H9 (cell line): ENCODE measurements at regions not wholly inside any gene's neighbourhood (a gene's known extent, or its start where the extent isn't known, plus 50 kb on each side); places are given as distances from the start of the nearest gene placed in this dataset.

Experiments
- DNase-seq: peaks from one replicate; pipeline ENCODE4 v3.0.0-alpha.2; 2017
- H2AFZ ChIP-seq: one replicate; pipeline ENCODE4 v1.6.1; 2013; ENCODE audit warnings: mild to moderate bottlenecking, low read length, control low read depth, moderate library complexity
- H2AK5ac ChIP-seq: 2 replicates; pipeline ENCODE4 v1.6.1; 2013; ENCODE audit warnings: low read length, control low read depth, mixed read lengths; ENCODE audit not compliant: insufficient read length
- H2BK120ac ChIP-seq: one replicate; pipeline ENCODE4 v1.6.1; 2013; ENCODE audit warnings: low read depth, mild to moderate bottlenecking, low read length, control low read depth, inconsistent platforms; ENCODE audit not compliant: poor library complexity, severe bottlenecking
- H2BK12ac ChIP-seq: 2 replicates; pipeline ENCODE4 v1.6.1; 2013; ENCODE audit warnings: low read length, control low read depth, mixed read lengths, low read depth; ENCODE audit not compliant: insufficient read length
- H2BK15ac ChIP-seq: 2 replicates; pipeline ENCODE4 v1.6.1; 2013; ENCODE audit warnings: low read depth, low read length, control low read depth
- H2BK20ac ChIP-seq: one replicate; pipeline ENCODE4 v1.6.1; 2013; ENCODE audit warnings: low read depth, mild to moderate bottlenecking, low read length, control low read depth, inconsistent platforms; ENCODE audit not compliant: poor library complexity, severe bottlenecking
- H2BK5ac ChIP-seq: 2 replicates; pipeline ENCODE4 v1.6.1; 2013; ENCODE audit warnings: low read length, control low read depth, mixed read lengths; ENCODE audit not compliant: insufficient read length
- H3K14ac ChIP-seq: 2 replicates; pipeline ENCODE4 v1.6.1; 2013; ENCODE audit warnings: low read length, control low read depth; ENCODE audit not compliant: insufficient read depth
- H3K18ac ChIP-seq: 2 replicates; pipeline ENCODE4 v1.6.1; 2013; ENCODE audit warnings: low read depth, mild to moderate bottlenecking, mixed read lengths, low read length, control low read depth; ENCODE audit not compliant: insufficient read length
- H3K23ac ChIP-seq: 2 replicates; pipeline ENCODE4 v1.6.1; 2013; ENCODE audit warnings: low read length, control low read depth, mixed read lengths, low read depth; ENCODE audit not compliant: insufficient read length
- H3K23me2 ChIP-seq: 2 replicates; pipeline ENCODE4 v1.6.1; 2013; ENCODE audit warnings: low read depth, mild to moderate bottlenecking, mixed read lengths, low read length, control low read depth; ENCODE audit not compliant: insufficient read length, poor library complexity, severe bottlenecking
- H3K27ac ChIP-seq: 2 replicates; pipeline ENCODE4 v1.5.1; 2013; ENCODE audit warnings: low read length, control low read depth, mixed read lengths, low read depth; ENCODE audit not compliant: insufficient read length
- H3K27me3 ChIP-seq: 2 replicates; pipeline ENCODE4 v1.6.1; 2013; ENCODE audit warnings: low read length, control low read depth, inconsistent platforms; ENCODE audit not compliant: insufficient read depth
- H3K4ac ChIP-seq: 2 replicates; pipeline ENCODE4 v1.6.1; 2013; ENCODE audit warnings: low read depth, mild to moderate bottlenecking, control low read depth, inconsistent platforms, low read length, moderate library complexity
- H3K4me1 ChIP-seq: 2 replicates; pipeline ENCODE4 v1.6.1; 2013; ENCODE audit warnings: low read length, control low read depth, inconsistent platforms; ENCODE audit not compliant: insufficient read depth
- H3K4me2 ChIP-seq: 2 replicates; pipeline ENCODE4 v1.6.1; 2013; ENCODE audit warnings: low read length, control low read depth, mixed read lengths; ENCODE audit not compliant: insufficient read length, insufficient read depth
- H3K56ac ChIP-seq: 2 replicates; pipeline ENCODE4 v1.6.1; 2013; ENCODE audit warnings: low read depth, mild to moderate bottlenecking, mixed read lengths, low read length, control low read depth; ENCODE audit not compliant: insufficient read length
- H3K79me1 ChIP-seq: 2 replicates; pipeline ENCODE4 v1.6.1; 2013; ENCODE audit warnings: low read depth, mild to moderate bottlenecking, moderate library complexity, low read length, control low read depth, inconsistent platforms; ENCODE audit not compliant: insufficient read depth, poor library complexity, severe bottlenecking
- H3K79me2 ChIP-seq: 2 replicates; pipeline ENCODE4 v1.6.1; 2013; ENCODE audit warnings: low read length, control low read depth, inconsistent platforms; ENCODE audit not compliant: insufficient read depth
- H3K9ac ChIP-seq: 2 replicates; pipeline ENCODE4 v1.6.1; 2013; ENCODE audit warnings: low read length, control low read depth, mixed read lengths; ENCODE audit not compliant: insufficient read length; ENCODE audit errors: extremely low read depth
- H3K9me3 ChIP-seq: one replicate; pipeline ENCODE4 v1.6.1; 2013; ENCODE audit warnings: low read depth, low read length, inconsistent platforms; ENCODE audit not compliant: control insufficient read depth
- H3T11ph ChIP-seq: one replicate; pipeline ENCODE4 v1.6.1; 2013; ENCODE audit warnings: mild to moderate bottlenecking, low read length, control low read depth, inconsistent platforms
- H4K20me1 ChIP-seq: one replicate; pipeline ENCODE4 v1.6.1; 2013; ENCODE audit not compliant: control insufficient read depth, insufficient read length, insufficient read depth
- H4K5ac ChIP-seq: 2 replicates; pipeline ENCODE4 v1.6.1; 2013; ENCODE audit warnings: low read depth, mild to moderate bottlenecking, mixed read lengths, low read length, control low read depth; ENCODE audit not compliant: insufficient read length
- H4K8ac ChIP-seq: replicated peaks from 2 replicates; pipeline ENCODE4 v1.6.1; 2013; ENCODE audit warnings: low read length, control low read depth, mixed read lengths, low read depth; ENCODE audit not compliant: insufficient read length
- H4K91ac ChIP-seq: 2 replicates; pipeline ENCODE4 v1.6.1; 2013; ENCODE audit warnings: low read depth, mild to moderate bottlenecking, moderate library complexity, mixed read lengths, low read length, control low read depth; ENCODE audit not compliant: insufficient read length
- H3K27ac Mint-ChIP-seq, 3 experiments: 2 replicates in 2 of 3; 3 replicates in 1 of 3; pipeline ENCODE4 v1.8.0; 2020 to 2021; ENCODE audit warnings: mixed read lengths in 3 of 3, mild to moderate bottlenecking in 1 of 3, moderate library complexity in 1 of 3
- H3K27me3 Mint-ChIP-seq: 2 replicates; pipeline ENCODE4 v1.8.0; 2021; ENCODE audit warnings: low read depth, mild to moderate bottlenecking, moderate library complexity, mixed read lengths
- H3K36me3 Mint-ChIP-seq, 3 experiments: 2 replicates in 2 of 3; 3 replicates in 1 of 3; pipeline ENCODE4 v1.8.0; 2020 to 2021; ENCODE audit warnings: low read depth in 3 of 3, mixed read lengths in 3 of 3; ENCODE audit not compliant: insufficient read depth in 1 of 3
- H3K4me1 Mint-ChIP-seq, 2 experiments: 2 replicates each; pipeline ENCODE4 v1.8.0; 2020; ENCODE audit warnings: mixed read lengths in 2 of 2
- H3K4me3 Mint-ChIP-seq, 2 experiments: 2 replicates in 1 of 2; 3 replicates in 1 of 2; pipeline ENCODE4 v1.8.0; 2020 to 2021; ENCODE audit warnings: mild to moderate bottlenecking in 2 of 2, mixed read lengths in 2 of 2, moderate library complexity in 1 of 2
- H3K9me3 Mint-ChIP-seq, 2 experiments: 2 replicates in 1 of 2; 3 replicates in 1 of 2; pipeline ENCODE4 v1.8.0; 2020; ENCODE audit warnings: mild to moderate bottlenecking in 2 of 2, mixed read lengths in 2 of 2, moderate library complexity in 1 of 2
- CTCF ChIP-seq: fragments of 200-600 bp; sonication (generic); conservative IDR thresholded peaks from 3 replicates; pipeline ENCODE4 v1.8.0; 2021; ENCODE audit warnings: antibody characterized with exemption, mild to moderate bottlenecking
- WGBS: extraction: QIAGEN DNeasy Blood & Tissue Kit; methylation state at CpG from one replicate; pipeline ENCODE4 v1.1.7; 2013; ENCODE audit warnings: missing lambda C conversion rate, low lambda C conversion rate, mixed read lengths; ENCODE audit not compliant: insufficient read length; ENCODE audit errors: extremely low coverage; 5-methylcytosine and 5-hydroxymethylcytosine counted together

GRCh38 chr20:47951521-47951971 is 166.3 kb upstream of the SULF2 start:
- H3K9ac ChIP-seq: no peak overlapping the region
- no peak overlapping the region for H3K18ac ChIP-seq
- H3K23ac ChIP-seq: no peak overlapping the region
- no peaks in the 10 kb centered on the region for H3K79me1 ChIP-seq
- WGBS: no CpG with 5 or more reads among the region's 4 CpGs
- no peak overlapping the region for H2BK15ac ChIP-seq
- Mint-ChIP-seq H3K9me3 (no peaks in the 10 kb centered on the region), H3K27me3 (no peaks in the 10 kb centered on the region; the same call in none of the 2 replicates), H3K4me3 (no peak overlapping the region; a peak in 1 of 5 replicates), H3K36me3 (no peaks in the 10 kb centered on the region), H3K27ac (peak overlapping the region in 1 of 3 experiments; percentile 23; a peak in 1 of 7 replicates), H3K4me1 (peaks cover 8 to 13% of the 10 kb centered on the region in 2 experiments)
- no peak overlapping the region for H3K56ac ChIP-seq
- no peak overlapping the region for H2BK5ac ChIP-seq
- no peak overlapping the region for H3K27ac ChIP-seq
- DNase-seq: no peak
- H4K5ac ChIP-seq: no peak overlapping the region
- no peaks in the 10 kb centered on the region for H4K20me1 ChIP-seq
- no peaks in the 10 kb centered on the region for H3K23me2 ChIP-seq
- H2AK5ac ChIP-seq: no peak overlapping the region
- H2AFZ ChIP-seq: no peak overlapping the region
- no peaks in the 10 kb centered on the region for H3K27me3 ChIP-seq
- H3T11ph ChIP-seq: no peak overlapping the region
- H3K14ac ChIP-seq: no peak overlapping the region
- no peak overlapping the region for H2BK12ac ChIP-seq
- no peak overlapping the region for H3K4me2 ChIP-seq
- H2BK120ac ChIP-seq: no peak overlapping the region
- no peaks in the 10 kb centered on the region for H3K79me2 ChIP-seq
- H3K9me3 ChIP-seq: no peaks in the 10 kb centered on the region
- no peak for TF ChIP-seq CTCF
- no peak overlapping the region for H4K8ac ChIP-seq
- H3K4ac ChIP-seq: no peak overlapping the region
- no peak overlapping the region for H2BK20ac ChIP-seq
- no peak overlapping the region for H4K91ac ChIP-seq
- no peaks in the 10 kb centered on the region; the same call in 1 of the 2 replicates for H3K4me1 ChIP-seq
